ENCODE measurements at regions not wholly inside any gene's neighbourhood (a gene's known extent, or its start where the extent isn't known, plus 50 kb on each side); places are given as distances from the start of the nearest gene placed in this dataset.

DNA sequence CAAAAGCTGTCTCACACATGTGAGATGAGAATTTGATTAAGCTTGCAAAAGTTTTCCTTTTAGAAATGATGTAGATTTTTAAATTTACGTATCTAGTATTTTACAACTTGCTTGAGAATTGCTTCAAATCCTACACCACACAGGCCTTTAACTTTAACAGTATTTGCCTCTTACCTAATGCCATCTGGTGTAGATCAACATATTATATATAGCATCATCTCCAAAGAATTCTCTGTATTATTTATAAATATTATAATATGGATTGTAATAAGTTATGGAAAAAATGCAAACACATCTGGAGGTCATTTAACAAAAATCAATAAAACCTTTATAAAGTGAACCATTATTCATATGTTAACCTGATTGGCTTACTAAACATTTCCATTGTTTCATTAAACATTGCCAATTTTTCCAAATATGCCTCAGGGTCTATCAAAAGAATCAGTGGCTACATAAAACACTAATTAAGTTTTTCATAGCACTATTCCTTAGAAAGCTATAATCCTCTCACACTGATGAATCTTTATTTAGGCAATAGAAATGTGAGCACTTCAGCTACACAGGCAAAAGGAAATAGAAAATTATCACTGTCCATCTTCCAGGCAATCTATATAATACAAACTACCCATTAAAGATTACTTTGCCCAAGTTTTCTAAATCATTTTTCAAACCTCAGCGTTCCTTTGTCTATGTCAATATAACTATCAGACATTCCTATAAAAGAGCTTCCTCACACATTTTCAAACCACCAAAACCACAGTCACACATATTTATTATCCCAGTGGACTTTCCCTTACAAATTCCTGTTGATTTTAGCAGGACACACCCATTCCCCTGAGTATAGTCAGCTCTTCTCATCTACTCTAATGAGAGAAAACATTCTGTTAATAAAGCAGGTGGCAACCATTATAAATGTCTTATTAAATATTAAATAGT, 83.5 kb upstream of the INTU start:
- TF ChIP-seq, protein P1, sequence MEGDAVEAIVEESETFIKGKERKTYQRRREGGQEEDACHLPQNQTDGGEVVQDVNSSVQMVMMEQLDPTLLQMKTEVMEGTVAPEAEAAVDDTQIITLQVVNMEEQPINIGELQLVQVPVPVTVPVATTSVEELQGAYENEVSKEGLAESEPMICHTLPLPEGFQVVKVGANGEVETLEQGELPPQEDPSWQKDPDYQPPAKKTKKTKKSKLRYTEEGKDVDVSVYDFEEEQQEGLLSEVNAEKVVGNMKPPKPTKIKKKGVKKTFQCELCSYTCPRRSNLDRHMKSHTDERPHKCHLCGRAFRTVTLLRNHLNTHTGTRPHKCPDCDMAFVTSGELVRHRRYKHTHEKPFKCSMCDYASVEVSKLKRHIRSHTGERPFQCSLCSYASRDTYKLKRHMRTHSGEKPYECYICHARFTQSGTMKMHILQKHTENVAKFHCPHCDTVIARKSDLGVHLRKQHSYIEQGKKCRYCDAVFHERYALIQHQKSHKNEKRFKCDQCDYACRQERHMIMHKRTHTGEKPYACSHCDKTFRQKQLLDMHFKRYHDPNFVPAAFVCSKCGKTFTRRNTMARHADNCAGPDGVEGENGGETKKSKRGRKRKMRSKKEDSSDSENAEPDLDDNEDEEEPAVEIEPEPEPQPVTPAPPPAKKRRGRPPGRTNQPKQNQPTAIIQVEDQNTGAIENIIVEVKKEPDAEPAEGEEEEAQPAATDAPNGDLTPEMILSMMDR (IDR thresholded peaks at IDR 0.05) = no peak
- TF ChIP-seq EP300 (IDR thresholded peaks at IDR 0.05) = no peak
- H3K4me3 ChIP-seq = no peak overlapping the region
- H3K9me3 ChIP-seq = no peaks in the 10 kb centered on the region
- no peak for DNase-seq (ENCODE audit: low spot score in 2 of 2)
- H3K36me3 ChIP-seq = no peaks in the 10 kb centered on the region
- H3K27ac ChIP-seq = no peak overlapping the region
- 62% methylated on average over 2 of the region's 2 CpGs for WGBS
- no peaks in the 10 kb centered on the region for H3K4me1 ChIP-seq
- H3K27me3 ChIP-seq = no peaks in the 10 kb centered on the region

DNA sequence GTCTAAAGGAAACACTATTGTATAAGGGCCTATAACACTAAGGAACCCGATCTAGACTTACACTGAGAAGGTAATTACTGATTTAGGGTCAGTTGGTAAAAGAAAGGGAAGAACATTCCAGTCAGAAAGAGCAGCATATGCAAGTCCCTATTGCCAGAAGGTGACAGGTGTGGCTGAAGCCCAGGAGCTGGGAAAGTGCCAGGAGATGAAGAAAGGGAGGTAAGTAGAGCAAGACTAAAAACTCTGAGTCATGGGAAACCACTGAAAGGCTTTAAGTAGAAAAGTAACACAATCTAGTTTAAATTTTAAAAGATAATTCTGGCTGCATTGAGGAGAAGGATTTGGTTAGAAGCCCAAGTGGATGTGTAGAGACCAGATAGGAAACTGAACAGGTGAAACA, 77.7 kb upstream of the INTU start:
- Histone ChIP-seq H3K4me1 (no peaks in the 10 kb centered on the region), H3K27me3 (no peaks in the 10 kb centered on the region), H3K4me3 (no peak overlapping the region), H3K9me3 (no peaks in the 10 kb centered on the region), H3K36me3 (no peaks in the 10 kb centered on the region), H3K27ac (no peak overlapping the region)
- WGBS = 76% methylated on average over 1 of the region's 1 CpG
- DNase-seq (ENCODE audit: low spot score in 2 of 2) = no peak
- TF ChIP-seq POLR2AphosphoS5 (IDR thresholded peaks at IDR 0.05) = no peak
- TF ChIP-seq EP300 (IDR thresholded peaks at IDR 0.05) = no peak
- no peak for TF ChIP-seq POLR2A (IDR thresholded peaks at IDR 0.05)
- TF ChIP-seq, protein P1 (IDR thresholded peaks at IDR 0.05) = no peak

DNA sequence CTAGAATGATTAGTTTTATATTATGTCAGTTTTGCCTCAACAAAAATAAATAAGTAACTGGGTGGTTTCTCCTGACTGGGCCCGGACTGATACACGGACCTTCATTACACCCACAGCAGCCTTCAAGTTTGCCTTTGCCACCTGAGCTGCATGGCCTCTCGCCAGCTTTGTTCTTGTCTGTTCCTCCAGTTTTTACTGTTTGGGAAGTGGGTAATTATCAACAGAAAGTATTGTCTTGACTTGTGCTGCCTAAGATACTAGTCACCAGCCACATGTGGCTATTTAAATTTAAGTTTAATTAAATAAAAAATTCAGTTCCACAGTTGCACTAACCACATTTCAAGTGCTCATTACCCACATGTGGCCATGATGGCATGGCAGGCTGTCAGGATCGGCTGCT, 74.7 kb upstream of the INTU start:
- Histone ChIP-seq H3K4me1 (no peaks in the 10 kb centered on the region), H3K36me3 (no peaks in the 10 kb centered on the region), H3K27ac (no peak overlapping the region), H3K4me3 (no peak overlapping the region), H3K9me3 (no peaks in the 10 kb centered on the region), H3K27me3 (no peaks in the 10 kb centered on the region)
- DNase-seq (ENCODE audit: low spot score in 2 of 2) = no peak
- TF ChIP-seq, protein P1 (IDR thresholded peaks at IDR 0.05) = no peak
- TF ChIP-seq POLR2A (IDR thresholded peaks at IDR 0.05) = no peak
- no peak for TF ChIP-seq EP300 (IDR thresholded peaks at IDR 0.05)
- TF ChIP-seq POLR2AphosphoS5 (IDR thresholded peaks at IDR 0.05) = no peak
- WGBS = 71% methylated on average over 4 of the region's 4 CpGs

DNA sequence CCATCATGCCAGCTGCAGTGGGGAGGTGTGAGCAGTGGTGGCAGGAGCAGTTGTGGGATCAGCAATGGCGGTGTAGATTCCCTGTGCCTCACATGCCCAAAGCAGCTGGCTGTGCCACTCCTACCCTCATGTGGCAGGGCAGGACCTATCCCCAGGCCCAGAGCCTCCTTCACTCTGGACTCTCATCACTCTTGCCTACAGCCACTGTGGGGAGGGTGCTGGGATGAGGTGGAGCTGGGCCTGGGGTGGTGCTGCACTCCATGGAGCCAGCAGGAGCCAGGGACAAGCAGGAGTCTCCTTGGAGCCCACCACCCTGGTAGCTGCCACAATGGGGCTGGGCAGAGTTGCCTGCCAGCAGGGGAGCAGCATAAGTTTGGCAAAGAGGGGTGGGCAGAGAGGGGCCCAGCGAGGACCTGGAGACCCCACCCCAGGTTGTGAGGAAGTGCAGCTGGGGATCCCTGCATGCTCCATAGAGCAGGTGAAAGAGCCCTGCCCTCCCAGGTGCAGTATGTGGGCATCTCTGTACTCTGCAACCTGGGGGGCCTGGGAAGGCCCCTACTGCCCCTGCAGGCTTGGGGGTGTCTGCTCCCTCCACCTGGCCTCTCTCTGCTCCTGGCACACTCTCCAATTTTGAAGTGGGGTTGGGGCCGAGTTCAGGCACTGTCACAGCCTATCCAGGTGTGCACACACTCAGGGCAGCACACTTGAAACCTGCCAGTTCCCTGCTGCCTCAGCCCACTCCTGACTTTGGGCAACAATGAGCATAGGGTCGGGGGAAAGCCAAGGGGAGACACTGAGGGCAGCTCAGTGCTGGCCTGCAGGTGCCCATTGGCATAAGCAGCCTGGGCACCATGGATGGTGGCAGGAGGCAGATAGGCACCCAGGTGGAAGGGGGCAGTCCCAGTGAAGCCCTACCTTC, 74.0 kb upstream of the INTU start:
- no peaks in the 10 kb centered on the region for H3K9me3 ChIP-seq
- TF ChIP-seq POLR2AphosphoS5 (IDR thresholded peaks at IDR 0.05) (no peak), POLR2A (IDR thresholded peaks at IDR 0.05) (no peak), EP300 (IDR thresholded peaks at IDR 0.05) (no peak)
- TF ChIP-seq, protein P1 (IDR thresholded peaks at IDR 0.05) = no peak
- no peak for DNase-seq (ENCODE audit: low spot score in 2 of 2)
- H3K27me3 ChIP-seq = no peaks in the 10 kb centered on the region
- WGBS = 94% methylated on average over 2 of the region's 4 CpGs
- no peak overlapping the region for H3K27ac ChIP-seq
- H3K4me3 ChIP-seq = no peak overlapping the region
- H3K4me1 ChIP-seq = no peaks in the 10 kb centered on the region
- H3K36me3 ChIP-seq = no peaks in the 10 kb centered on the region

DNA sequence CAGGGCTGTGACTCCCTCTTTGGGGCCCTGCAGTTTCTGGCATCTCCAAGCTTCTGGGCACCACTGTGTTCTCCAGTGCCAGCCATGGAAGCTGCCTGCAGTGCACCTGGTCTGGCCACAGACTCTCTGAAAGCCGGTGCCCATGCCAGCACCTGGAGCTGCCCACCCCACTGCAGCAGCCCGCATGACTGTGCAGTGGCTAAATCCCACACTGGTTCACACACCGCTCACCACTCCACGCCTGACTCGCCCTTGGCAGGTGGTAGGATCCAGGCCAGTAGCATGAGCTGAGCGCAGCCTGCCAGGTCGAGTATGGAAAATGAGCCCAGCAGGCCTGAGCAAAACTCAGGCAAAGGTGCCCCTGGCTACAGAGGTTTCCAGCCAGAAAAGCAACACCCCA, 72.8 kb upstream of the INTU start:
- Histone ChIP-seq H3K4me1 (no peaks in the 10 kb centered on the region), H3K36me3 (no peaks in the 10 kb centered on the region), H3K9me3 (no peaks in the 10 kb centered on the region), H3K27me3 (no peaks in the 10 kb centered on the region), H3K27ac (no peak overlapping the region), H3K4me3 (no peak overlapping the region)
- 98% methylated on average over 6 of the region's 7 CpGs for WGBS
- DNase-seq (ENCODE audit: low spot score in 2 of 2) = no peak
- TF ChIP-seq POLR2AphosphoS5 (IDR thresholded peaks at IDR 0.05) (no peak), POLR2A (IDR thresholded peaks at IDR 0.05) (no peak), EP300 (IDR thresholded peaks at IDR 0.05) (no peak)
- TF ChIP-seq, protein P1 (IDR thresholded peaks at IDR 0.05) = no peak

Data from suprapubic skin (tissue), 4 donors.